IPS DF 4.7 (cell line): ENCODE measurements at regions not wholly inside any gene's neighbourhood (a gene's known extent, or its start where the extent isn't known, plus 50 kb on each side); places are given as distances from the start of the nearest gene placed in this dataset.
A peak's percentile ranks its signal among the peaks of the same experiment; 100 is the strongest.

ENCODE experiments used
- DNase-seq: peaks from one replicate; pipeline ENCODE4 v3.0.0-alpha.2; 2013; ENCODE audit warnings: low spot score; ENCODE audit errors: extremely low read depth

DNA sequence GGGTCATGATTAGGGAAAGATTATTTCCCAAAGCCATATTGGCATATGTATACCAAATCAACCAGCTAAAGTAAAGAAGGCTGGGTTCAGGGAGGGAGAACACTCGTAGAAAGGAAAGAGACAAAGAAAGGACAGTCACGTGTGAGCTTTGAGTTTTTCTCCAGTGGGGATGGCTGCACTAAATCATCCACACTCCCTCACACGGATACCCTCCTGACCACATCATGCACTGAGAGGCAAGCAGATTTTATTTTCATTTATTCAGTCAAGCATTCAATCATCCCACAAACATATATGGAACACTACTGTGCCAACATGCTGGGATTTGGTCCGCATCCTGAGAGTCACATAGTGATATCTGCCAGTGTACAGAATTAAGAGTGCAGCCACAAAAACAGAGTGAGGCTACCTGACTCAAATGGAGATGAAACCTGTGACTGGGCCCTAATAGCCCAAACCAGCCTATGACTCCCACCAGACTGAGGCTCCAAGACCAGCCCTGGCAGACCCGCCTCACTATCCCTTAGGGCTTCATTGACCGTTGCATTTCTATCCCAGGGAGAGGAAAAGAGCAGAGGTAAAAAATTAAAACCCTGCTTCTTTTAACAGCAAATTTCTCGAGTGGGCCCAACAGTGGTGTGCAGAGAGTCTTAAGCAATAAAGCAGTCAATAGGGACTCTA is 155.9 kb downstream of the BARHL2 start:
- no peak for DNase-seq

DNA sequence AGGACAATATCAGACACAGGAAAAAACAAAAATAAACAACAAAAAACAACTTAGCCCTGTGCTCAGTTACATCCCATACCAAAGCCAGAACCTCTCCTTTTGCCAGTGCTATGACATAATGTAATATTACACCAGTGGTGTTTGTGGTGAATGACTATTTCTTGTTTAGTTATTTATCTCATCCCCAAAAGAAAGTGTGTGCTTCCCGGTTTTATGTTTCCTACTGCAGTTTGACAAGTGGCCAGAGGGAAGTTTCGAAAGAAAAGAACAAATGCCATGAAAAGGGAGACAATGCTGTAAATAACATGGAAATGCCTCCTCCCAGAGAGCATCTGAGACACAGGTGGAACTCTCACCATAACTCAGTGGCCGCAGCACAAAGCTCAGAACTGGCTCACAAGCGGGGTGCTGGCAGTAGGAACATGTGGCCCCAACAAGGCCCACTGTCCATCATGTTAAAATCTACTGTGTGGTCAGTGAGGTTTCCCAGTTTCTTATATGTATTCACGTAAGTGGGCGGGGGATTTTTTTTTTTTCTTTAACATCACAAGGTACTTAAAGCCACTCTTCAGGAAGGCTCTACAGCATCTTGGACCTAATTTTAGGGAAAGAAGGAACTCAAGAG is 158.2 kb downstream of the BARHL2 start:
- no peak for DNase-seq

DNA sequence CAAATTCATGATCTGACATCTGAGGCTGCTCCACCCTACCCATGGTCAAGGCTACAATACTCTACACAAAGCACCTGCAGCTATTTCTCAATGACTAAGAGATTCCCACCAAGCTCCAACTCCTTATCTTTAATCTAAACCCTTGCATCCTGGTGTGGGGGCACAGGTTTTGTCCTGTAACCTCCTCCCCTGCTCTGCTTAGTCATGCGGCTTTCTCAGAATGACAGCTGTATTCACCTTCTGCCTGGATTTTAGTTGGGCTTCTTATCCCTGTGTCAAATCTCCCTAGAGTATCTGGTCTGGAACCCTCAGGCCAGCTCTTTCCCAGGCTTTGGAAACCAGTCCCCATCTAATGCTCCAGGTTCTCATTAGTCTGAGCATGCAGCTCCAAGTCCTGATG is 159.0 kb downstream of the BARHL2 start:
- DNase-seq, result no peak

DNA sequence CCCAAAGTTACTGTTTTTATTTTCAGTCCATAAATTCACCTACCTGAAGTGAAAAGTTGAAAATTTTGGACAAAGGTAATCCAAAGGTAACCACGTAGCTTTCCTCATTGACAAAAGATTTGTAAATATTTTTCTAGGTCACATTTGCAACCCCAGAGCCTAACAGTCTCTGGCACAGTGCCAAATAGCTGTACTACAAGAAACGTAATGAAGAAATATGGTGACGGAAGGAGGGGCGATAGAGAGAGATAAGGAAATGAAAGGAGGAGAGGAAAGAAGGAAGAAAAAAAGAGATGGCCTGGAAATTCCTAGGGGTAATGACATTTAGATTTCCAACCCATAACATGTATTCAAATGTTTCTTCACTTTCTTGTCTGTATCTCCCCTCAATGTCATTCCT is 159.4 kb downstream of the BARHL2 start:
- no peak for DNase-seq

DNA sequence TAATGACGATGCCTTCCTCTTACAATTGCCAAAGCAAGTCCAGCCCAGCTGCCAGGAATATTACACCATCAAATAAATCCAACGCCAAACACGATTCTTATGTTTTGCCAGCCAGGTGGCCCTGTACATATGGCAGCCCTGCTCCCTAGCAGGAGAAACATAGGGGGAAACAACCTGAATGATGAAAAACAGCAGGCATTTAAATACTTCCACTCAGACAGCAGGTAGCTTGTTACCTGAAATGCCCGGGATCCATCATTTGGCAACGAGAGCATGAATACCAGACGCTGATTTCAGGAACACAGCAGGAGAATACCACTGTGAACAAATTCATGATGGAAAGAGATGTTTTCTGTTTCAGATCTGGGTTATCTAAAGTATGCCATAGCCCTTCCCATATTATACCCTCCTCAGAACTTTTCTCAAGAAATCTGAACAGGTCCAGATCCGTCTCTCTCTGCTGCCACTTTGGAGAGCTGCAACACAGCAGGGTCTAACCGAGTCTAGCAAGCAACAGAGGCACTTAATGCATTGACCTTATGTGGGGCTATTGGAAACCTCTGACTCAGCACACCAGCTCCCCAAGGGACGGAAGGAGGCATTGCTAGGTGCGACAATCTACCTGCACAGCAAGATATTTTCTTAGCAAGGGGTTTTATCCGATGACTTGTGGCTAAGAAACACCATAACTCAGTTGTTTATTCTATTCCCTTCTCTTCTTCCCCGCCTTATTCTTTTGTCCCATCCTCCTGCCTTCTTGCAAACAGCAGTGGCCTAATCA is 166.3 kb downstream of the BARHL2 start:
- DNase-seq, result peak; percentile 36

DNA sequence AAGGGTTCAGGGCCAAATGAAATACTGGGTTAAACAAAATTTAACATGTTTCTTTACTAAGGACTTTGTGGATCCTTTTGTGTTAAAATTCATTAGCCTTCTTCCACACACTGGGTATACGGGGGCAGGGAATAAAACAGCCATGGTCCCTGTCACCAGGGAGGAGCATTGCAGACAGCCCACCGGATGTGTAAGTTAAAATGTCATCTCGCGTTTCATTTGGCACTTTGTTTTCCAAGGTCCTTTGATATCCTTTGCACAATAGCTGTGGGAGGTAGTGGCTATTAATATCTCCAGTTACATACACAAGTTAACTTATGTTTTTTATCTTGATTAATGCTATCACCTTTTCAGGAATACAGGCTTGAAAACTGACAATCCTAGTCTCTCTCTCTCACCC is 172.7 kb downstream of the BARHL2 start:
- DNase-seq, result no peak

DNA sequence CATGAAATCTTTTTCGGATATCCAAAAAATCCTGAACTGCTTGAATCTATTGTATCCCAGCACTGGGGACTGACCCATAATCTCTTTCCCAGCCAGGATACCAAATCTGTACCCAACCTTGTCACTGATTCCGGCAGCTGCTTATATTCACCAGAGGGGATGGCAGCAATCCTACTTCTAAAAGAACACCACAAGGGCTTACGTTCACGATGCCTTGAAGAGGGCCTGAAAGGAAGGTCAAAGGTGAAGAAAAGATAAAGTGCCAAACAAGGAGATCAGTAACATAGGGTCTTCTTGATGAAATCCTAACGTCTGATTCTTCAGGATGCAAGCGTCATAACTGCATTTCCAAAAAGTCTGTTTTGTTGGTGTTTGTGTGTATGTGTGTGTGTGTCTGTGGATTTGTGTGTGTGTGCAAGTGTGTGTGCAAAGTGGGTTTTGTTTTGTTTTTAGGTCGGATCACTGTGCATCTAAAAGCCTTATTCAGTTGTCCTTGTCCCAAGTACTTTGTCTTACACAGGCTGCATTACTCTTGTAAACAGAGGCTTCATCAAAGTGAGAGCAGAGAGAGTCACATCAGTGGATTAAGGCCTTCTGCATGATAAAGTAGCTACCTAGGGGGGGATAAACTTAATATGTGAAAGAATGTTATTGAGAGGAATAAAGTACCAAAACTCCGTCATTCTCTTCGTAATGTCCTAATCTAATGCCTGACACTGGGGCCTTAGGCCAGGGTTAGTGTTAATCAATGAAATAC is 179.3 kb downstream of the BARHL2 start:
- DNase-seq, result no peak

DNA sequence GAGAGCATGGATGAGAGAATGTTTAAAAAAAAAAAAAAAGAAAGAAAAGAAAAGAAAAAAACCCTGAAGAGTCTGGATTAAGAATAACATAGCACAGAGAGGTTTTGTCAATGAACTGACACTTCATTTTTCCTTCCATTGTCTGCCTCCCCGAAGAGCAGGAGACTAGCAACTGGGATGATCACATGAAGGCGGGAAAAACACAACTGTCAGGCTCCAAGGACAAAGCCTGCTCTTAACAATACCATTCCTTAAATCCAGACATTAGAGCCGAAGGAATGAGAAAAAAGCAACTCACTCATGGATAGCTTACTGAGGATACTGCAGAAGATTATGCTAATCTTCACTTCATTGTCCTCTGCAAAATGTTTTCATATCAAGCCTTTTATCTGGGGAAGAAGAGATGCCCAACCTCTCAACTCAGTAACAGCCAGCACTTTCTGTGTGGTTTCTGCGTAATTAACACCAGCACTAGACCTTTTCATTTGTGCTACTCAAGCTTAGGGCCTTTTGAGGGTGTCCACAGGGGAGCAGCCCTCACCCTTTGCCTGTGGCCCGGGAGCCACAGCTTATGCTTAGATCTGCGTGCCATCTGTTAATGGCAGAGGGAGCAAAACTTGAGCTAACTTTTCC is 182.3 kb downstream of the BARHL2 start:
- DNase-seq, result no peak

DNA sequence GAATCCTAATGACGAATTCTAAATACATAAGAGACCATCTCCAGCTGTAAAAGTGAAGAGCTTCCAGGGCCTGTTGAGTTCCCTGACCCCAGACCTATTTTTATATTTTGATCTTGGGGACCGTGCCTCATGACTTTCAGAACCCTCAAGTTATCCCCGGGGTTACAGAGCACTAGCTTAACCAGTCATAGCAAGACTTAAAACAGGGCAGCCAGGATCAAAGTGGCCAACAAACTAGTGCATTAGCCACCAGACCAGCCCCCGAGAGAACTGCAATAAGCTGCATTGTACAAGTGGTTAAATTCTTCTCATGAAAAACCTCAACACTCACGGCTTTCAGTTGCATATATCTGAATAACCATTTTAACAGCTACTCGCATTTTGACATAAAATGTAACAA is 183.0 kb downstream of the BARHL2 start:
- DNase-seq, result no peak

DNA sequence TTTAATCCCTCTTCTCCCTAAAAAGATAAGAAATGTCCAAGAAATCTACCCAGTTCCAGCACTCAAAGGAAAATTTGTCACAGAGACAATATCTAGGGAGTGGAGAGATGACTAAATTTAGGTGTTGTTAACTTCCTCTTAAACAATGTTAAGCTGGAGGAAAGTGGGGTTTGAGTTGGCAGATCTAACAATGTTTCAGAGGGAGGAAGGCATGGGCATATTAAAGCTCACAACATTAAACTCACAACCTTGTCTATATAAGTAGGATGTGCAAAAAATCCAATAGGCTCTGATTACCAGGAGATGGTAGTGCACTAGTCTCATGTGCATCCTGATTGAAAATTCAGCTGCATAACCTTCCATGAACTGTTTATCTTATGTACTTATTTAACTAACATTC is 190.1 kb downstream of the BARHL2 start:
- DNase-seq, result no peak

DNA sequence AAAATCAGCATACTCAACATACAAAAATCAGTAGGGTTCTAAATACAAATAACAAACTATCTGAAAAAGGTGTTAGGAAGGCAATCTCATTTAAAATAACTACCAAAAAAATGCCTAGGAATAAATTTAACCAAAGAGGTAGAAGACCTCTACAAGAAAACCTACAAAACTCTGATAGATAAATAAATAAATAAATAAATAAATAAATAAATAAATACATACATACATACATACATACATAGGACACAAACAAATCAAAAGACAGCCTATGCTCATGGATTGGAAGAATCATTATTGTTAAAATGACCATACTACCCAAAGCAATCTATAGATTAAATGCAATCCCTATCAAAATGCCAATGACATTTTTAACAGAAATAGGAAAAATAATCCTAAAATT is 194.7 kb downstream of the BARHL2 start:
- DNase-seq, result no peak

DNA sequence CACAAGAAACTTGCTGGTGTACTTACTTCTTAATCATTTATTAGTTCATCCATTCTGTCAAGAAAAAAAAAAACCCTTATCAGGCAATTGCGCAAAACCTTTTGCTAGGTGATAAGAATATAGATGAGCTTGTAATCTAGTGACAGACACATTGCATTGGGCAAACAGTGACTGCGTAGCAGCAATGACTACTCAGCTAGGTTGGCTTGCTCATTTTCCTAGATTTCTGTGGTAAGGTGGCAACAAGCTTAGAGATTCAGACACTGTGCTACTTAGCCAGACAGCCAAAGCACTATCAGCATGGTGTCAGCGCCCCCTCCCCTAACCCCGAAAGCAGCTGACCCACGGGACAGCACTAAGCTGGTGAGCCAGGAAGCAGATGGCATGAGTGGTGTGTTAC is 203.1 kb downstream of the BARHL2 start:
- no peak for DNase-seq

DNA sequence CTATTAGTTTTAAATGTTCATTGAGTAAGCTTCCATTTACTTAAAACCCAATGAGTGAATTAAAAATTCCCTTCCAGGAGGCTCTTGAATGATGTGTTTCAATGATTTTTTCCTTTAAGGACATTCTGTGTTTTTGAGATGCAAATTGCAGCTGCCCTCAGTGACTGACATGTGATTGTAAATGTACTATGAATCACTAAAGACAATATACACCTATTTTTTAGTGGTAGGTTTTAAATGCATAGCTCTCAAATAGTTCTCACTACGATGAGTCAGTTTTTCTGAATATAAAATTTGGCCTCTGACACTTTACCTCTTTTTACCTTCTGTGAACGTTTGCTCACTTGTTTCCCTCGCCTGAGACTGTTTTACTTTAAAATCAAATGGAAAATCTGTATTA is 204.7 kb downstream of the BARHL2 start:
- no peak for DNase-seq

DNA sequence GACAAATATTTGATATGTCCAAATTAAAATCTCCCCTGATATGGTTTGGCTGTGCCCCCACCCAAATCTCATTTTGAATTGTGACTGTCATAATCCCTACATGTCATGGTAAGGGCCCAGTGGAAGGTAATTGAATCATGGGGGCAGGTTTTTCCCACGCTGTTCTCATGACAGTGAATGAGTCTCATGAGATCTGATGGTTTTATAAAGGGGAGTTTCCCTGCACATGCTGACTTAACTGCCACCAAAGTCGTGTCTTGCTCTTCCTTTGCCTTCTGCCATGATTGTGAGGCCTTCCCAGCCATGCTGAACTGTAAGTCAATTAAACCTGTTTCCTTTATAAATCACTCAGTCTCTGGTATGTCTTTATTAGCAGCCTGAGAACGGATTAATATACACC is 207.0 kb downstream of the BARHL2 start:
- no peak for DNase-seq

DNA sequence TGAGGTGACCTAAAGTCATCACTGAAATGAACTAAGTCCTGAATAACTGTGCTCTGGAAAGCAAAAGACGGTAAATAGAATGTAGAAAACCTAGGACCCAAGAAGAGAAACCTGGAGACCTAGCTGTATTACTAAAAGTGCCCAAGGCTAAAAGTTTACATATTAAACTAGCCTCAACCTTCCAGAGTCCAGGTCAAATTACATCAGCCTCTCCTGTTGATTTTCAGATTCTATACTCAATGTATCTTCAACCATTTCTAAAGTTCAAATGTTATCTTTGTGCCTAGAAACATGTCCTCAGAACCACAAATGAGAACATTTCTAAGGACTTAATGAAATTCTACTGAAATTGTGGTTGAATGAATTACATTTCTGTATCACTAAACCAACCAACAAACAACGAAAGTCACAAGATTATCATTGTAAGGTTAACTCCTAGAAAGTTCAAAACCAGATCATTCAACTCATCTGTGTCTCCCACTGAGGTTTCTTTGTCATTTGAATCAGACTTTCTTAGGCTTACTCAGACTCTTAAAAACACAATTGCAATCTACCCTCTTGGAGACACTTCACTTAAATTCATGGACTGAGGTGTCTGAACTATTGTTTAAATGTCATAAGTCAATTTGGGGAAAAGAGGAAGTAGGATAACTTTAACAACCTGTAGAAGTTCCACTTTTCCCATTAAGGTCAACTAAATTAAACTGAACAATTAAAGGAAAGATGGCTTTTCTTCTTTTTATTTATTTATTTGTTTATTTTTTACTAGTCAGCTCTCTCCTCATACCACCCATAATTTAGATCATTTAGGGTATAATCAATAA is 207.7 kb downstream of the BARHL2 start:
- DNase-seq, result no peak

DNA sequence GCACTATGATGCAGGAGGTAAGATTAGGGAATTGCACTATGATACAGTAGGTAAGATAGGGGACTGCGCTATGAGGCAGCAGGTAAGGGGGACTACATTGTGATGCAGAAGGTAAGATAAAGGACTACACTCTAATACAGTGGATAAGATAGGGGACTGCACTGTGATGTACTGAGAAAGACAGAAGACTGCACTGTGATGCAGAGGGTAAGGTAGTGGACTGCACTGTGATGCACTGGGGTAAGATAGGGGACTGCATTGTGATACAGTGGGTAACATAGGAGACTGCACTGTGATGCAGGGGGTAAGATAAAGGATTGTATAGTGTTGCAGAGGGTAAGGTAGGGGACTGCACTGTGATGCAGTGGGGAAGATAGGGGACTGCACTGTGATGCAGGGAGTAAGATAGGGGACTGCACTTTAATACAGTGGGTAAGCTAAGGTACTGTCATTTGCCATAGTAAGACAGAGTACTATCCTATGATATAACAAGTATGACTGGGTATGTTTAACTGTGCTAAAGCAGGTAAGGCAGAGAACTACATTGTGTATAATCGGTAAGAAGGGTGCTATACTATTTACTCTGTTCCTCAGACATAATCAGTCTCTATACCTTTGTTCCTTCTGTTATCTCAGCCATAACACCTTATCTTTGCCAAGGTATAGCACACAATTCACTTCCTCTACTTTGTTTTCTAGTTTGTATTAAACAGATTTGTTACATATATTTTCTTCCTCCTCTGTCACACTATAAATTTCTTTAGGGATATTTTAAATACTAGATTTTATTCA is 208.5 kb downstream of the BARHL2 start:
- no peak for DNase-seq

DNA sequence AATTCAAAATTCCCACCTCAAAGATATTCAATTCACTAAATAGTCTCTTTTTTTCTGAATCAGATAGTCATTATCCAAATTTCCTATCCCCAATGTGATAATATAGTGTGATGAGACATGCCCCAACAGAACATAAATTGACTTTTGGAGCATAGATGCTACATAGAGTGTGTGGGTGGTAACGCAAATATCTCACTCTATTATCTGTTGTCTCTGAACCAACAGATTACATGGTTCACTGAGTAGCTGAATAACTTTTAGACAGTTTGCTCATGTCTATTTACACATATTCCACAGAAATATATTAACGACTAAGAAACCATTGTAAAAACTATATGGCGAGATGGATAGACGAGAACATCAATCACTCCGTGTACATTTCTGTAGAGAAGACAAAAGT is 209.9 kb downstream of the BARHL2 start:
- DNase-seq, result no peak

DNA sequence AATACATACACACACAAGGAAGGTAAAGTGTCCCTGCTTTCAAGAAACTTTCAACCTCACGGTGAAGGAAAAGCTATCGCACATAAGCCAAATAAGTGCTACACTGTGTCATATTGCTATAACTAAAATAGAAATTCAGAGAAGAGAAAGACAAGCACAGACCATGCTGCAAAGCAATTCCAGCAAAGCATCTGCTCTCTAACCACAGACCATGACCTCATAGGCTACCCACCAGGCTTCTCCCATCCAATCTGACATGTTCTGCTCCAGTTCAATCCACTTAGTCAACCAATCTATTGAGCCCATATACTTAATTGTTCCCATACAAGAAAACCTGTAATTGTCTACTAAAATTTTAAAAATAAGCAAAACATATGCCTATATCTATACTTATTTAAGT is 211.3 kb downstream of the BARHL2 start:
- no peak for DNase-seq

DNA sequence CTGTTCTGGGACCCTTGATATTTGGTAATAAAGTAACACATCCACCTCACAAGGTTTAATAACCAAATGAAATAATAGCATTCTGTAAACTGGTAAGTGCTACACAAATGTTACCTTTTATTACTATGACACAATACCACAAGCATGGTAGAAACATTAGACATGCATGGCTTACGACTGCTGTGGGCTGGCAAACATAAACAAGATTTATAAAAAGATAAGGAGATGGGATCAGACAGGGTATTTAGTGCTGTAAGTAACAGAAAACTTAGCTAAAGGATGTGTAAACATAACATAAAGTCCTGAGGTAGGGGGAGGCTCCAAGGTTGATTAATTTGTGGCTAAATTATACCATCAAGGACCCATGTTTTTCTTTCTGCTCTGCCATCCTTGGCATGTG is 212.6 kb downstream of the BARHL2 start:
- DNase-seq, result no peak

DNA sequence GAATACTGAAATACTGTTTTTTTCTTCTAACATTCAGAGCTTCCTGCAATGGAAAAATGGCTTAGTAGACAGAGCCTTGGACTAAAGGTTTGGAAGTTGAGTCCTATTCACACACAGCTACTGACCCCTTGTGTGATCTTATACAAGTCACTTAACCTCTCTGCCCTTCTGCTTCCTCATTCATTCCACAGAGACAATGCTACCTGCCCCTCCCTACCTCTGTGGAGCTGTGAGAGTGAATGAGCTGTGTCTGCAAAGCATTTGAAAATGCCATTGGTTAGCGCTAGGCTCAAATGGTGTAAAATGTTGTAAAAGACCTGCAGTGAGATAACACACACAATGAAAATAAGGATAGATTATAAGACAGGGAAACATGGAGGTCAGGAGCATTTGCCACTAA is 214.4 kb downstream of the BARHL2 start:
- DNase-seq, result no peak
